ENCODE measurements at regions not wholly inside any gene's neighbourhood (a gene's known extent, or its start where the extent isn't known, plus 50 kb on each side); places are given as distances from the start of the nearest gene placed in this dataset.

DNA sequence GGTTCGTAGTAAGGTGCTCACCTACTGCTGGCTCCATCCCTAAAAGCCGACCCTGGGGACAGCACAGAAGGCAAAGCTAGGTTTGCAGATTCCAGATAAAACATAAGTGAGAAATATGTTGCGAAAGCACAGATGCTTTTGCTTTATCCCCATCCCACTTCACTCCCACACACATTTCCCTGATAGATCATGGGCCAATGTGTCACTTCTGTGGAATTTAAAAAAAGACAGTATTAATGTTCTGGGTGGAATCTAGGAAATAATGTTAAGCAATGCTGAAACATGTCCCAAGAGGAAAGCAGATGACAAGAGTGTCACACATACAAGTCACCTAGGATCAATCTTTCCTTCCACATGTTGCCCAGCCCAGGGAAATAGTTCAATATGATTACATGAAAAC is 661.0 kb upstream of the MIR17HG start:
- H3K4me3 Mint-ChIP-seq = no peak overlapping the region
- H3K9me3 Mint-ChIP-seq = peaks cover 6 to 24% (median 10%) of the 10 kb centered on the region in 6 donors
- H3K27me3 Mint-ChIP-seq (ENCODE audit: low read depth in 3 of 3) = no peaks in the 10 kb centered on the region
- DNase-seq = no peak
- H3K4me1 Mint-ChIP-seq = no peaks in the 10 kb centered on the region
- peaks cover 0 to 4% (median 4%) of the 10 kb centered on the region in 3 donors for H3K36me3 Mint-ChIP-seq
- no peak overlapping the region for H3K27ac Mint-ChIP-seq

GRCh38 chr13:90689111-90689510 is 658.4 kb upstream of the MIR17HG start:
- Mint-ChIP-seq H3K36me3 (peaks cover 0 to 4% (median 4%) of the 10 kb centered on the region in 3 donors), H3K9me3 (peaks cover 1 to 12% (median 5%) of the 10 kb centered on the region in 6 donors), H3K27me3 (ENCODE audit: low read depth in 3 of 3) (no peaks in the 10 kb centered on the region), H3K4me1 (no peaks in the 10 kb centered on the region), H3K27ac (no peak overlapping the region), H3K4me3 (no peak overlapping the region)
- DNase-seq = no peak

GRCh38 chr13:90690458-90691080 is 656.9 kb upstream of the MIR17HG start:
- DNase-seq = no peak
- H3K27ac Mint-ChIP-seq = no peak overlapping the region
- H3K36me3 Mint-ChIP-seq = peaks cover 0 to 4% (median 4%) of the 10 kb centered on the region in 3 donors
- no peaks in the 10 kb centered on the region for H3K4me1 Mint-ChIP-seq
- peaks cover 3 to 15% (median 6%) of the 10 kb centered on the region in 6 donors for H3K9me3 Mint-ChIP-seq
- no peak overlapping the region for H3K4me3 Mint-ChIP-seq
- H3K27me3 Mint-ChIP-seq (ENCODE audit: low read depth in 3 of 3) = no peaks in the 10 kb centered on the region

DNA sequence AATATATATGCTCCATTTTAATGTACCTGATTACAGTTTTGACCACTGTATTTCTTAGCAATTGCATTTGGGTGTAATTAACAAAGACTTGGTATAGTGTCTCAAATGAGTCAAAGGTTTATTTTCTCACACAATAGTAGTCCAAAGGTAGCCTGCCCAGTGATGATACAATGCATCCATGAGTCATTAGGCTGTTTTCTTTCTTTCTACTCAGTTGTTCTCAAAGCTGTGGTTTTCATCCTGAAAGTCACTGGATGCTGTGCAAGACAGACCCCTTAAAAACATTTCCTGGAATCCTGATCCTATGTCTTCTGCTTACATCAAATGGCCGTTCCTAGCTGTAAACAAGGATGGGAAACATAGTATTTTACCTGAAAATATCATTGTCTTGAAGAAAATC is 651.2 kb upstream of the MIR17HG start:
- Mint-ChIP-seq H3K4me1 (no peaks in the 10 kb centered on the region), H3K4me3 (no peak overlapping the region), H3K9me3 (peaks cover 4 to 21% (median 10%) of the 10 kb centered on the region in 6 donors), H3K27ac (no peak overlapping the region), H3K27me3 (ENCODE audit: low read depth in 3 of 3) (peaks cover 0 to 2% (median 0%) of the 10 kb centered on the region in 3 donors), H3K36me3 (no peaks in the 10 kb centered on the region)
- no peak for DNase-seq

DNA sequence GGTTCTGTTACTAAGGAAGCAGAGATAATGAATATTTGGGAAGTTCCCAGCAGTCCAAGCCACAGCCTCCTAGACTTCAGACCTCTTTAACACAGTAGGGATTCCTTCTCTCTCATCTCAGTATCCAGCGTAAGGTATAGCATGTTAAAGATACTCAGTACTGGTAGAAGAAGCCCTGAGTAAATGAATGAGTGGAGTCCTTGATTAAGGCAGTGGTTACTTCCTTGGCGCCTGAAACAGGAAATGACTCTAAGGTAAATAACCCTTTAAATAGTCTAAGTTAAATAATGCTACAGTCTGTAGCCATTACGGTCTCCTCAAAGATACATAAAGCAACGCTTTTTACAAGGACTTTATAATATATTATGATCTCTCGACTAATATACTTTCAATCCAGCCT is 650.8 kb upstream of the MIR17HG start:
- H3K4me3 Mint-ChIP-seq = no peak overlapping the region
- H3K36me3 Mint-ChIP-seq = no peaks in the 10 kb centered on the region
- DNase-seq = no peak
- no peaks in the 10 kb centered on the region for H3K4me1 Mint-ChIP-seq
- H3K9me3 Mint-ChIP-seq = peaks cover 6 to 21% (median 11%) of the 10 kb centered on the region in 6 donors
- no peak overlapping the region for H3K27ac Mint-ChIP-seq
- peaks cover 0 to 2% (median 0%) of the 10 kb centered on the region in 3 donors for H3K27me3 Mint-ChIP-seq (ENCODE audit: low read depth in 3 of 3)

DNA sequence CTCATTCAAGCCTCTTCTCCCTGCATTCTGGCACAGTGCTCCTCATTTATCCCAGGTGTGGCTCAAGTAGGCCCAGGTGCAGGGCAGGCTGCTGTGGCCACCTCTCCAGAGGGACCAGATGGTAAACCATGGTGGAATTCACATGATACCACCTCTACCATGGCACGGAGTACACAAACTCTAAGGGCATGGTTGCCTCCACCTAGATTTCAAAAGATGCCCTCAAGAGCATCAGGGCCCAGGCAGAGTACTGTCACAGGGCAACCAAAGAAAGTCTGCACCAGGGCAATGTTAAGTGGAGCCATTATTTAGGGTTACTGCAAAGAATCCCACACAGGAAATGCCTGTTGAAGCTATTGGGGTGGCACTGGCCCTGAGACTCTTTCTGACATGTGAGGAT is 647.1 kb upstream of the MIR17HG start:
- Mint-ChIP-seq H3K4me1 (no peaks in the 10 kb centered on the region), H3K4me3 (no peak overlapping the region), H3K36me3 (no peaks in the 10 kb centered on the region), H3K27ac (no peak overlapping the region), H3K9me3 (peaks cover 9 to 29% (median 16%) of the 10 kb centered on the region in 6 donors), H3K27me3 (ENCODE audit: low read depth in 3 of 3) (peaks cover 0 to 2% (median 0%) of the 10 kb centered on the region in 3 donors)
- no peak for DNase-seq

- H3K27me3 Mint-ChIP-seq (ENCODE audit: low read depth in 3 of 3) = peaks cover 0 to 2% (median 0%) of the 10 kb centered on the region in 3 donors
Measured at GRCh38 chr13:90701264-90701663, 646.2 kb upstream of the MIR17HG start.

DNA sequence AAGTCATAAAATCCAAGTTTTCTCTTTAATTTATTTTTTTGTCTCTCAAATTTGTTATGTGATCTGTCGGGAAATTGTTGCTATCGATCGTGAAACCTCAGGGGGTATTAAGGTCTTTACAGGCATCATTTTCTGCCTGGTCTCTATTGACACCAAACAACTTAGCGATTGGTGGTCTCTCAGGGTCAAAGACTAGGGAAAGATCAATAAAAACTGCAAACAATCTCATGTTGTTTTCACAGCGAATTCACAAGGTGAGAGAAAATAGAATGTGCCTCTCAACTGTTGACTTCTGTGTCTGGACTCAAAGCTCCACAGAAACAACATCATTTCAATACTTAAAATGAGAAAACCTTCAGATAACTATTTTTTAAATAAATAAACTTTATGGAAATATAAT is 645.4 kb upstream of the MIR17HG start:
- DNase-seq = no peak
- Mint-ChIP-seq H3K36me3 (no peaks in the 10 kb centered on the region), H3K27me3 (ENCODE audit: low read depth in 3 of 3) (peaks cover 0 to 2% (median 2%) of the 10 kb centered on the region in 3 donors), H3K4me3 (no peak overlapping the region), H3K9me3 (peaks cover 8 to 38% (median 19%) of the 10 kb centered on the region in 6 donors), H3K4me1 (no peaks in the 10 kb centered on the region), H3K27ac (no peak overlapping the region)

More at GRCh38 chr13:90701264-90701663, 646.2 kb upstream of the MIR17HG start:
- no peak for DNase-seq
- no peaks in the 10 kb centered on the region for H3K36me3 Mint-ChIP-seq
- no peak overlapping the region for H3K4me3 Mint-ChIP-seq
- no peak overlapping the region for H3K27ac Mint-ChIP-seq
- H3K9me3 Mint-ChIP-seq = peaks cover 9 to 33% (median 16%) of the 10 kb centered on the region in 6 donors
- no peaks in the 10 kb centered on the region for H3K4me1 Mint-ChIP-seq

- Mint-ChIP-seq H3K27me3 (ENCODE audit: low read depth in 3 of 3) (peaks cover 0 to 2% (median 1%) of the 10 kb centered on the region in 3 donors), H3K36me3 (peaks cover 0 to 4% (median 0%) of the 10 kb centered on the region in 3 donors), H3K27ac (no peak overlapping the region), H3K4me1 (no peaks in the 10 kb centered on the region), H3K9me3 (peaks cover 9 to 40% (median 22%) of the 10 kb centered on the region in 6 donors), H3K4me3 (no peak overlapping the region)
- no peak for DNase-seq
Measured at GRCh38 chr13:90706631-90707030, 640.9 kb upstream of the MIR17HG start.

- Mint-ChIP-seq H3K9me3 (peaks cover 9 to 44% (median 23%) of the 10 kb centered on the region in 6 donors), H3K36me3 (peaks cover 0 to 4% (median 0%) of the 10 kb centered on the region in 3 donors), H3K4me3 (no peak overlapping the region), H3K4me1 (no peaks in the 10 kb centered on the region), H3K27ac (no peak overlapping the region), H3K27me3 (ENCODE audit: low read depth in 3 of 3) (peaks cover 0 to 3% (median 1%) of the 10 kb centered on the region in 3 donors)
- no peak for DNase-seq
Measured at GRCh38 chr13:90708128-90708527, 639.4 kb upstream of the MIR17HG start.

DNA sequence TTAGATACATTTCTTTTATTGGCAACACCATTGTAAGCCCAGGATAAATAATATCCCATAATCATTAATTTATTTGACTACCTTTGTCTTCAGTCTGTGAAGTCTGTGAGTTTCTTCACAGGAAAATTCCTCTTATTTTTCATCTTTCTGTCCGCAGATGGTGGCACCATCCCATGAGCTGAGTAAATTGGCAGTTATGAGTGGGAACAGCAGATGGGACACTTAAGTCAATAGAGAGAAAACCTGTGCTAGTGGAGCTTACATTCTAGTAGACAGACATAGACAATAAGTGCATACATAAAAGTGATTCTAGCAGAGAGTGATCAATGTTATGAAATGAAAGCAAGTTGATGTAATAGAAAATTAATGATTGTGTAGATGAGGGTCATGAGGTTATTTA is 638.2 kb upstream of the MIR17HG start:
- no peak for DNase-seq
- peaks cover 0 to 4% (median 0%) of the 10 kb centered on the region in 3 donors for H3K36me3 Mint-ChIP-seq
- H3K9me3 Mint-ChIP-seq = peaks cover 9 to 48% (median 23%) of the 10 kb centered on the region in 6 donors
- no peaks in the 10 kb centered on the region for H3K4me1 Mint-ChIP-seq
- H3K27ac Mint-ChIP-seq = no peak overlapping the region
- peaks cover 0 to 3% (median 3%) of the 10 kb centered on the region in 3 donors for H3K27me3 Mint-ChIP-seq (ENCODE audit: low read depth in 3 of 3)
- H3K4me3 Mint-ChIP-seq = no peak overlapping the region

DNA sequence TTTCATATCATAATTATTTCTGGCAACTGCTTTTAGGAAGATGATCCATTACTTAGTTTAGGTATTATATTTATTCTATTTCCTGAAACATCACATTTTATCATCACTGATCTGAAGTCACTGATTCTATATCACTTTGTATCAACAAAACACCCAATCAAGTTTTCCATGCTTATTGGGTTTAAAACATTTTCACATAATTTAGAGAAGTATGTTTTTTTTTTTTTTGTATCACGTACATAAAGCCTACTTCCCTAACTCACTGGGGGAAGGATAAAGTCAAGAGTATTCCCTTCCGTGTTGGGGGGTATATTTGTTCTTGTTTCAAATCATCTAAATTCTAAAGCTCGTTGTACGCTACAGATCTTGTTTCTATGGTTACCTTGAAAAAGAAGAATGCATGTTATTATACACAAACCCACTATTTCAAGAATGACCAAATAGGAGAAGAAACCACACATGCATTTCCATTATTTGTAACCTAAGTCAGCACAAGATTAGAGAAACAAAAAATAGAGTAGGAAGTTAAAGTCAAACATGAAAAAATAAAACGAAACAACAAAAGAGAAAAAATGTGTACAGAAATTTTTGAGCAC is 637.2 kb upstream of the MIR17HG start:
- no peak for DNase-seq
- H3K9me3 Mint-ChIP-seq = peaks cover 9 to 39% (median 18%) of the 10 kb centered on the region in 6 donors
- peaks cover 0 to 4% (median 0%) of the 10 kb centered on the region in 3 donors for H3K36me3 Mint-ChIP-seq
- no peak overlapping the region for H3K27ac Mint-ChIP-seq
- H3K4me3 Mint-ChIP-seq = no peak overlapping the region
- H3K27me3 Mint-ChIP-seq (ENCODE audit: low read depth in 3 of 3) = peaks cover 0 to 3% (median 3%) of the 10 kb centered on the region in 3 donors
- no peaks in the 10 kb centered on the region for H3K4me1 Mint-ChIP-seq

DNA sequence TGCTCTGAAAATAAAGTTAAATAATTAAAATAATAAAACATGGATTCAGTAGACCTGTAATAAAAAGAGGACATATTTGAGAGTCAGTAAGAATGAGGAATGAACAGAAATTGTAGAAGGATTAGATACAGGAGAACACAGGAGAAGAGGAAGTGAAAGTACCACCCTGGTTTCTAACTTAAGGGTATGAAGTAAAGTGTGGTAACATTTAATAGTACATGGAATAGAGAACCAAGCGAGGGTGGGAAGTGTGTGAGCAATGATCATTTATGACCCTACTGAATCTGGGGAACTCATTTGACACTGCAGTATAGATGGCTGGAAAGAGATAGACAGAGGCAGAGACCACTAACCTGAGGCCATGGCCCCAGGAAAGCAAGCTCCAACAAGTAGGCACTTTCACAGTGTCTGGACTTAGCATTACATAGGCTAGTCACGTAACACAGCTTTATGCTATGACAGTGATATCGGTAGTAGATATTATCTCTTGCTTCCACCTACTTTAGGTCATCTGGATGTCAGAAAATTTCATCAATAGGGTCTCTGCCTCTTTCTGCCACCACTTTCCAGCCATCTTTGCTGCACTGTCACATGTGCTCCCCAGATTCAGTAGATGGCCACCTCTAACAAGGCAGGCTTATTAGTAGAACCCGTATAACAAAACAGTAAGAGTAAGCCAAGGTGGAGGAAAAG is 633.9 kb upstream of the MIR17HG start:
- Mint-ChIP-seq H3K27ac (no peak overlapping the region), H3K9me3 (peaks cover 6 to 41% (median 21%) of the 10 kb centered on the region in 6 donors), H3K36me3 (peaks cover 0 to 4% (median 0%) of the 10 kb centered on the region in 3 donors), H3K27me3 (ENCODE audit: low read depth in 3 of 3) (peaks cover 0 to 3% (median 1%) of the 10 kb centered on the region in 3 donors), H3K4me1 (no peaks in the 10 kb centered on the region), H3K4me3 (no peak overlapping the region)
- DNase-seq = no peak

- DNase-seq = no peak
- H3K27ac Mint-ChIP-seq = no peak overlapping the region
- H3K4me3 Mint-ChIP-seq = no peak overlapping the region
- H3K9me3 Mint-ChIP-seq = peaks cover 8 to 39% (median 14%) of the 10 kb centered on the region in 6 donors
- H3K36me3 Mint-ChIP-seq = no peaks in the 10 kb centered on the region
- H3K4me1 Mint-ChIP-seq = no peaks in the 10 kb centered on the region
- peaks cover 0 to 3% (median 1%) of the 10 kb centered on the region in 3 donors for H3K27me3 Mint-ChIP-seq (ENCODE audit: low read depth in 3 of 3)
Measured at GRCh38 chr13:90715485-90715884, 632.0 kb upstream of the MIR17HG start.

Measured in immature natural killer cell (primary cell).